Astrocyte (in vitro differentiated cells and primary cell): ENCODE measurements at regions not wholly inside any gene's neighbourhood (a gene's known extent, or its start where the extent isn't known, plus 50 kb on each side); places are given as distances from the start of the nearest gene placed in this dataset.
"Not testable (repeated sequence)": the region's sequence is repeated elsewhere in the genome, so short reads cannot be mapped to it uniquely, and the experiment has no call there.

Experiments
- DNase-seq: peaks from one replicate; pipeline ENCODE4 v3.0.0-alpha.2; 2010; ENCODE audit warnings: low read depth
- FAIRE-seq: peaks from 2 replicates; lab custom pipeline; 2011; peaks lifted over from hg19 to GRCh38; lab: Jason Lieb, UNC
- H2AFZ ChIP-seq: 2 replicates; pipeline ENCODE4 v1.6.0; 2012; ENCODE audit warnings: low read depth, low read length, inconsistent platforms
- H3K27ac ChIP-seq: 2 replicates; pipeline ENCODE4 v1.5.1; 2011; ENCODE audit warnings: low read depth, low read length, inconsistent platforms
- H3K27me3 ChIP-seq: 2 replicates; pipeline ENCODE4 v1.6.0; 2011; ENCODE audit warnings: low read length, inconsistent platforms; ENCODE audit not compliant: insufficient read depth
- H3K36me3 ChIP-seq: 2 replicates; pipeline ENCODE4 v1.5.1; 2011; ENCODE audit warnings: low read length, inconsistent platforms; ENCODE audit not compliant: insufficient read depth
- H3K4me1 ChIP-seq: 2 replicates; pipeline ENCODE4 v1.5.1; 2011; ENCODE audit warnings: low read length, inconsistent platforms; ENCODE audit not compliant: insufficient read depth
- H3K4me2 ChIP-seq: 2 replicates; pipeline ENCODE4 v1.6.0; 2012; ENCODE audit warnings: low read length, inconsistent platforms
- H3K4me3 ChIP-seq: 2 replicates; pipeline ENCODE4 v1.5.1; 2011; ENCODE audit warnings: low read depth, mild to moderate bottlenecking, low read length, inconsistent platforms; ENCODE audit not compliant: insufficient read depth
- H3K79me2 ChIP-seq: 2 replicates; pipeline ENCODE4 v1.6.0; 2012; ENCODE audit warnings: mild to moderate bottlenecking, low read length, inconsistent platforms; ENCODE audit not compliant: insufficient read depth
- H3K9ac ChIP-seq: 2 replicates; pipeline ENCODE4 v1.6.0; 2012; ENCODE audit warnings: mild to moderate bottlenecking, low read length, inconsistent platforms
- H3K9me3 ChIP-seq: 2 replicates; pipeline ENCODE4 v1.5.1; 2012; ENCODE audit warnings: low read depth, mild to moderate bottlenecking, low read length, inconsistent platforms; ENCODE audit not compliant: insufficient read depth
- H4K20me1 ChIP-seq: 2 replicates; pipeline ENCODE4 v1.6.0; 2012; ENCODE audit warnings: low read length, inconsistent platforms; ENCODE audit not compliant: insufficient read depth
- H3K27ac Mint-ChIP-seq: one replicate; pipeline ENCODE4 v1.8.0; 2021; ENCODE audit warnings: mild to moderate bottlenecking, mixed read lengths; ENCODE audit not compliant: unreplicated experiment
- H3K27me3 Mint-ChIP-seq: one replicate; pipeline ENCODE4 v1.8.0; 2021; ENCODE audit warnings: low read depth, mixed read lengths; ENCODE audit not compliant: unreplicated experiment
- H3K36me3 Mint-ChIP-seq: one replicate; pipeline ENCODE4 v1.8.0; 2021; ENCODE audit warnings: low read depth, mixed read lengths; ENCODE audit not compliant: unreplicated experiment
- H3K4me1 Mint-ChIP-seq: one replicate; pipeline ENCODE4 v1.8.0; 2021; ENCODE audit warnings: low read depth, mixed read lengths; ENCODE audit not compliant: unreplicated experiment
- H3K4me3 Mint-ChIP-seq: one replicate; pipeline ENCODE4 v1.8.0; 2021; ENCODE audit warnings: mild to moderate bottlenecking, moderate library complexity, mixed read lengths; ENCODE audit not compliant: unreplicated experiment
- H3K9me3 Mint-ChIP-seq: one replicate; pipeline ENCODE4 v1.8.0; 2021; ENCODE audit warnings: mild to moderate bottlenecking, mixed read lengths; ENCODE audit not compliant: unreplicated experiment
- EZH2 ChIP-seq: IDR thresholded peaks from 2 replicates; pipeline ENCODE4 v1.6.1; 2012; ENCODE audit warnings: mild to moderate bottlenecking, low read length, inconsistent platforms; ENCODE audit not compliant: insufficient read depth
- TF ChIP-seq, protein P1 (sequence below): IDR thresholded peaks from 2 replicates; pipeline ENCODE4 v1.5.1; 2011; ENCODE audit warnings: low read depth, mild to moderate bottlenecking, inconsistent platforms, low read length, moderate library complexity; ENCODE audit not compliant: insufficient read depth

DNA sequence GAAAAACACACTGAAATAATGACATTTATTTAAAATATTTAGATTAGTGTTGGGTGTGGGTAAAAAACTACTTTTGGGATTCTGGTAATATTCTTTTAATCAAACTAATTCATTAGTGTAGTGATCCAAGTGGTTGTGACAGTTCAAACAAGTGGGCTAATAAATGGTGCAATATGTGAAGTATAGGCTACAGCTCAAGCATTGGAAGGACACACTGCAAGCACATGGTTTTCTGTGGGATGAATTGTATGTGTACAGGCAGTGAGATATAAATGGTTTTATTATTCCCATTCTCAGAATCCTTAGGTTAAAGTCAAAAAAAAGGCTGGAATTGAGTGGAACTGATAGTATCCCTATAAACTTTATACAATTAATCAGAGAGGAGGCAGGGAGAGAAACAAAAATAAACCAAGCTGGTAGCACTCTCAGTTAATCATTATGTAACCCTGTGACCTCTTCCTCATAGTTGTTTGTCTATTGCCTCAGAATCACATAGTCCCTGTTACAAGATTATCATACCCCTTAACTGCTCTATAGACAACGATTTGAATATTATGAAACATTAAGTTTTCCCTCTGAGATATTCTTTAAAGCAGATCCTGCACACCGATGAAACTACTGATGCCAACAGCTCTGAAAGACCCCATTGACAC is 1755.4 kb upstream of the ACO1 start:
- Histone ChIP-seq H2AFZ (no peak overlapping the region), H3K4me3 (no peak overlapping the region), H3K4me1 (no peaks in the 10 kb centered on the region), H3K4me2 (no peak overlapping the region), H4K20me1 (no peaks in the 10 kb centered on the region), H3K9me3 (no peaks in the 10 kb centered on the region), H3K36me3 (no peaks in the 10 kb centered on the region), H3K27ac (no peak overlapping the region), H3K9ac (no peak overlapping the region), H3K27me3 (no peaks in the 10 kb centered on the region), H3K79me2 (no peaks in the 10 kb centered on the region)
- Mint-ChIP-seq H3K4me3 (no peak overlapping the region), H3K4me1 (peaks cover 15% of the 10 kb centered on the region), H3K36me3 (no peaks in the 10 kb centered on the region), H3K27ac (no peak overlapping the region), H3K9me3 (no peaks in the 10 kb centered on the region), H3K27me3 (no peaks in the 10 kb centered on the region)
- DNase-seq: no peak
- no peak for FAIRE-seq
- TF ChIP-seq EZH2: no peak
- TF ChIP-seq, protein P1, sequence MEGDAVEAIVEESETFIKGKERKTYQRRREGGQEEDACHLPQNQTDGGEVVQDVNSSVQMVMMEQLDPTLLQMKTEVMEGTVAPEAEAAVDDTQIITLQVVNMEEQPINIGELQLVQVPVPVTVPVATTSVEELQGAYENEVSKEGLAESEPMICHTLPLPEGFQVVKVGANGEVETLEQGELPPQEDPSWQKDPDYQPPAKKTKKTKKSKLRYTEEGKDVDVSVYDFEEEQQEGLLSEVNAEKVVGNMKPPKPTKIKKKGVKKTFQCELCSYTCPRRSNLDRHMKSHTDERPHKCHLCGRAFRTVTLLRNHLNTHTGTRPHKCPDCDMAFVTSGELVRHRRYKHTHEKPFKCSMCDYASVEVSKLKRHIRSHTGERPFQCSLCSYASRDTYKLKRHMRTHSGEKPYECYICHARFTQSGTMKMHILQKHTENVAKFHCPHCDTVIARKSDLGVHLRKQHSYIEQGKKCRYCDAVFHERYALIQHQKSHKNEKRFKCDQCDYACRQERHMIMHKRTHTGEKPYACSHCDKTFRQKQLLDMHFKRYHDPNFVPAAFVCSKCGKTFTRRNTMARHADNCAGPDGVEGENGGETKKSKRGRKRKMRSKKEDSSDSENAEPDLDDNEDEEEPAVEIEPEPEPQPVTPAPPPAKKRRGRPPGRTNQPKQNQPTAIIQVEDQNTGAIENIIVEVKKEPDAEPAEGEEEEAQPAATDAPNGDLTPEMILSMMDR: no peak

- H3K36me3 Mint-ChIP-seq: no peaks in the 10 kb centered on the region
- DNase-seq (no peak), FAIRE-seq (no peak)
Measured at GRCh38 chr9:30630459-30630858, 1754.0 kb upstream of the ACO1 start.

DNA sequence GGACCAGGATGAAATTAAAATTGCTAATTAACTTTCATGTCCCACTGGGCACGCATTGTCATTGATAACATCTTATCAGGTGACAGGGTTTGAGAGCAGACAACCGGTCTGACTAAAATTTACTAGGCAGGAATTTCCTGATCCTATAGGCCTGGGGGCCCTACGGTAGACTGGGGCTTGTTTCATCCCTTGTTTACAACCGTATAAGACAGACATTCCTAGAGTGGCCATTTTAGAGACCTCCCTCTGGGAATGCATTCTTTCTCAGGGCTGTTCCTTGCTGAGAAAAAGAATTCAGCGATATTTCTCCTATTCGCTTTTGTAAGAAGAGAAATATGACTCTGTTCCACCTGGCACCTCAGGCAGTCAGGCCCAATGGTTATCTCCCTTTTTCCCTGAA is 1737.8 kb upstream of the ACO1 start:
- H3K4me1 Mint-ChIP-seq, H3K4me2 ChIP-seq, DNase-seq, H3K4me1 ChIP-seq, H3K4me3 ChIP-seq, H3K27me3 ChIP-seq, FAIRE-seq, H4K20me1 ChIP-seq, H2AFZ ChIP-seq, H3K36me3 Mint-ChIP-seq, H3K9me3 ChIP-seq, H3K4me3 Mint-ChIP-seq, H3K27ac ChIP-seq, H3K9me3 Mint-ChIP-seq, H3K79me2 ChIP-seq, H3K27ac Mint-ChIP-seq, H3K9ac ChIP-seq, H3K27me3 Mint-ChIP-seq, H3K36me3 ChIP-seq: not testable (repeated sequence)

More at GRCh38 chr9:30630459-30630858, 1754.0 kb upstream of the ACO1 start:
- Histone ChIP-seq H3K36me3 (no peaks in the 10 kb centered on the region), H3K4me3 (no peak overlapping the region), H3K4me1 (no peaks in the 10 kb centered on the region), H3K27me3 (no peaks in the 10 kb centered on the region), H3K9ac (no peak overlapping the region), H3K79me2 (no peaks in the 10 kb centered on the region), H3K9me3 (no peaks in the 10 kb centered on the region), H2AFZ (no peak overlapping the region), H3K4me2 (no peak overlapping the region), H4K20me1 (no peaks in the 10 kb centered on the region), H3K27ac (no peak overlapping the region)
- Mint-ChIP-seq H3K27ac (no peak overlapping the region), H3K4me1 (peaks cover 13% of the 10 kb centered on the region), H3K4me3 (no peak overlapping the region), H3K27me3 (no peaks in the 10 kb centered on the region), H3K9me3 (no peaks in the 10 kb centered on the region)
- no peak for TF ChIP-seq EZH2
